GM21786 (cell line): ENCODE measurements at regions not wholly inside any gene's neighbourhood (a gene's known extent, or its start where the extent isn't known, plus 50 kb on each side); places are given as distances from the start of the nearest gene placed in this dataset.
"Not testable (repeated sequence)": the region's sequence is repeated elsewhere in the genome, so short reads cannot be mapped to it uniquely, and the experiment has no call there.

Experiments used
- ATAC-seq: cut with Tn5 transposase; IDR thresholded peaks from one replicate; pipeline ENCODE4 v1.9.1; 2021; ENCODE audit not compliant: unreplicated experiment

GRCh38 chr11:110514967-110515366 is 85.2 kb downstream of the FDX1 start:
- no peak for ATAC-seq

GRCh38 chr11:110517381-110517780 is 87.6 kb downstream of the FDX1 start:
- not testable (repeated sequence) for ATAC-seq

GRCh38 chr11:110518809-110519514 is 89.2 kb downstream of the FDX1 start:
- ATAC-seq = no peak

GRCh38 chr11:110519796-110520195 is 90.0 kb downstream of the FDX1 start:
- no peak for ATAC-seq

- no peak for ATAC-seq
Measured at GRCh38 chr11:110522471-110522870, 92.7 kb downstream of the FDX1 start.

GRCh38 chr11:110524238-110524637 is 94.5 kb downstream of the FDX1 start:
- ATAC-seq = no peak

- ATAC-seq = peak; percentile 77
Measured at GRCh38 chr11:110525883-110526282, 96.1 kb downstream of the FDX1 start.

- ATAC-seq = peak; percentile 57
Measured at GRCh38 chr11:110526323-110526722, 96.6 kb downstream of the FDX1 start.
